Thyroid gland (tissue), 4 donors: ENCODE measurements at regions not wholly inside any gene's neighbourhood (a gene's known extent, or its start where the extent isn't known, plus 50 kb on each side); places are given as distances from the start of the nearest gene placed in this dataset.
"Not testable (repeated sequence)": the region's sequence is repeated elsewhere in the genome, so short reads cannot be mapped to it uniquely, and the experiment has no call there.

Source experiments
- DNase-seq, 2 donors: peaks; one replicate each; pipeline ENCODE4 v3.0.0-alpha.2; 2019
- H3K27ac ChIP-seq, 3 donors: fragments of 200-600 bp; sonication (generic); 1 replicate in 2 of 3; 2 replicates in 1 of 3; pipeline ENCODE4 v1.5.1; 2016 to 2019; ENCODE audit warnings: mild to moderate bottlenecking in 1 of 3, moderate library complexity in 1 of 3
- H3K27me3 ChIP-seq: fragments of 200-600 bp; sonication (generic); one replicate; pipeline ENCODE4 v1.5.1; 2019
- H3K36me3 ChIP-seq, 2 donors: fragments of 200-600 bp; sonication (generic); one replicate each; pipeline ENCODE4 v1.5.1; 2016 to 2019
- H3K4me1 ChIP-seq, 2 donors: fragments of 200-600 bp; sonication (generic); one replicate each; pipeline ENCODE4 v1.5.1; 2017 to 2019
- H3K4me3 ChIP-seq, 3 donors: fragments of 200-600 bp; sonication (generic); replicated peaks in 1 of 3; 1 replicate in 2 of 3; 2 replicates in 1 of 3; pipeline ENCODE4 v1.5.1; 2016; ENCODE audit warnings: mild to moderate bottlenecking in 1 of 3
- H3K9me3 ChIP-seq: fragments of 200-600 bp; sonication (generic); one replicate; pipeline ENCODE4 v1.5.1; 2017
- POLR2A ChIP-seq, 2 donors: fragments of 450-650 bp; IDR thresholded peaks; one replicate each; pipeline ENCODE4 v1.6.1; 2017; ENCODE audit warnings: antibody characterized with exemption in 2 of 2, mild to moderate bottlenecking in 2 of 2, moderate library complexity in 1 of 2
- WGBS, 2 donors: methylation state at CpG; one replicate each; pipeline ENCODE4 v1.1.5; 2017; 5-methylcytosine and 5-hydroxymethylcytosine counted together
- intact Hi-C: fragments of 100-400 bp; cut with DNase I; formaldehyde crosslinking; loops from one replicate; pipeline ENCODE4 v1.15.1; 2023
- TF ChIP-seq, protein P1 (sequence below), 6 experiments: fragments of 200-600 bp in 3 of 6; fragments of 450-650 bp in 3 of 6; sonication (generic) in 3 of 6; IDR thresholded peaks; one replicate each; pipeline ENCODE4 v1.5.1; 2016 to 2019; ENCODE audit warnings: antibody characterized with exemption in 6 of 6, mild to moderate bottlenecking in 2 of 6, inconsistent platforms in 1 of 6, moderate library complexity in 1 of 6

DNA sequence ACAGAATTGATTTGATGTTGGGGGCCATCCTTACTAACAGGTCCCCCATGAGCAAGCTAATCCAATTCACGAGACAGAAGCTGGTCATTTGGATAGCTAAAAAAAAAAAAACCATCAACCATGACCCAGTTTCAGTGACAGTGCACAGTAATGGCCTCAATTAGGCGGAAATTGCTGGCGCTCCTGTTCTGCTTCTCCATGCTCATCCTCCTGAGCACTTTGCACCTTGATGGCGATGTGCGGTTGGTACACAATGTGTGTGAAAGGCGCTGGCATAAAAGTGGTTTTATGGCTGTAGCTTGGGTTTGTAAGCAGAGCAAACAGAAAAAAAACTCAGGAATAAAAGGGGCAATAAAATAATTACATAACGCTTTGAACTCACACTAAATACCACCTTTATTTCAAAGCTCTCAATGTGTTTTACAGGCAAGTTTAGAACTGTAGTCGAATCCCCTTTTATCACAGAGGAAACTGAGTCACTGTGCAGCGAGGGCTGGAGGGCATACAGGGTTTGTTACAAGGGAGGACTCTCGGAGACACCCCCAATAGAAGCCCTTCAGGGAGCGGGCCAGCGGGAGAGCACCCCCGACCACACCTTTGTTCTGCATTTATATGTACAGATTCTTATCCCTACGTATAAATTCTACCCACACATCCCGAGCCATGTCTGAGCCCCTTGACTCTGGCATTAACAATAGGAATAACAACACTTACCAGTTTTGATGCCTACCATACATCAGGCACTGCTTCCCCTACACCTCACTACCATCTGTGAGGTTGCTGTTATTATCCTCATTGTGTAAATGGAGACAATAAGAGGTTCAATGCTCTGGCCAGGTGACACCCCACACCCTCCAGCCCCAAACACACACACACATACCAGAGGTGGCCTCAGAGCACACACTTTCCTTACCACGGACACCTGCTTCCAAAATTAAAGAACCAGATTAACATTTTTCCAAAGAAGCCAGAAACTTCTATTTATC is 213.5 kb upstream of the IRF2BP2 start:
- intact Hi-C loops = no loop called here
- Histone ChIP-seq H3K4me1 (peaks cover 0 to 11% of the 10 kb centered on the region in 2 donors), H3K27me3 (no peaks in the 10 kb centered on the region), H3K9me3 (no peaks in the 10 kb centered on the region), H3K27ac (no peak overlapping the region), H3K4me3 (no peak overlapping the region), H3K36me3 (no peaks in the 10 kb centered on the region)
- WGBS, 2 donors = 93 to 94% methylated on average over 16 of the region's 16 CpGs
- DNase-seq = no peak
- TF ChIP-seq, protein P1, sequence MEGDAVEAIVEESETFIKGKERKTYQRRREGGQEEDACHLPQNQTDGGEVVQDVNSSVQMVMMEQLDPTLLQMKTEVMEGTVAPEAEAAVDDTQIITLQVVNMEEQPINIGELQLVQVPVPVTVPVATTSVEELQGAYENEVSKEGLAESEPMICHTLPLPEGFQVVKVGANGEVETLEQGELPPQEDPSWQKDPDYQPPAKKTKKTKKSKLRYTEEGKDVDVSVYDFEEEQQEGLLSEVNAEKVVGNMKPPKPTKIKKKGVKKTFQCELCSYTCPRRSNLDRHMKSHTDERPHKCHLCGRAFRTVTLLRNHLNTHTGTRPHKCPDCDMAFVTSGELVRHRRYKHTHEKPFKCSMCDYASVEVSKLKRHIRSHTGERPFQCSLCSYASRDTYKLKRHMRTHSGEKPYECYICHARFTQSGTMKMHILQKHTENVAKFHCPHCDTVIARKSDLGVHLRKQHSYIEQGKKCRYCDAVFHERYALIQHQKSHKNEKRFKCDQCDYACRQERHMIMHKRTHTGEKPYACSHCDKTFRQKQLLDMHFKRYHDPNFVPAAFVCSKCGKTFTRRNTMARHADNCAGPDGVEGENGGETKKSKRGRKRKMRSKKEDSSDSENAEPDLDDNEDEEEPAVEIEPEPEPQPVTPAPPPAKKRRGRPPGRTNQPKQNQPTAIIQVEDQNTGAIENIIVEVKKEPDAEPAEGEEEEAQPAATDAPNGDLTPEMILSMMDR (IDR thresholded peaks at IDR 0.05) = no peak
- no peak for TF ChIP-seq POLR2A (IDR thresholded peaks at IDR 0.05)

DNA sequence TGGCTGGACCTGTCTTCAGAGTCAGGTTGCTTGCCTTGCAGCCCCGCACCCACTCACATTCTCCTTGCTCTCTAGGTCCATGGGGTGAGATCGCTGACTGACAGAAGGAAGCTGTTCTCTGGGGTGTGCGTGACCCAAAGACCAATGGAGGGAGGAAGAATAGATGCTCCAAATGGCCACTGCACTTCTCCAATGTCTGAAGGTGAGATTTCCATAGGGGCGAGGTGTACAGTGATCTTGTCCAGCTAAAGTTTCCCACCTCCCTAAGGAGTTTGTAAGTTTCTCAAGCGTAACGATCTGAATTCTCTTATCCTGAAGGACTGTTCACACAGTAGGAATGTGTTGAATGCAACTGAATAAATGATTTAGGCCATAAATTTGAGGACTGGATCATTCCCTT is 211.9 kb upstream of the IRF2BP2 start:
- intact Hi-C loops = no loop called here

GRCh38 chr1:234820597-234820996 is 210.6 kb upstream of the IRF2BP2 start:
- Histone ChIP-seq H3K27me3 (no peaks in the 10 kb centered on the region), H3K27ac (no peak overlapping the region)
- DNase-seq = no peak

More for the DNA sequence above, 211.9 kb upstream of the IRF2BP2 start:
- DNase-seq = no peak
- Histone ChIP-seq H3K27me3 (no peaks in the 10 kb centered on the region), H3K9me3 (no peaks in the 10 kb centered on the region), H3K4me1 (peaks cover 8 to 12% of the 10 kb centered on the region in 2 donors), H3K27ac (no peak overlapping the region), H3K36me3 (no peaks in the 10 kb centered on the region), H3K4me3 (no peak overlapping the region)
- 88 to 89% methylated on average over 6 of the region's 6 CpGs for WGBS, 2 donors
- TF ChIP-seq, protein P1 (IDR thresholded peaks at IDR 0.05) = no peak
- TF ChIP-seq POLR2A (IDR thresholded peaks at IDR 0.05) = no peak

DNA sequence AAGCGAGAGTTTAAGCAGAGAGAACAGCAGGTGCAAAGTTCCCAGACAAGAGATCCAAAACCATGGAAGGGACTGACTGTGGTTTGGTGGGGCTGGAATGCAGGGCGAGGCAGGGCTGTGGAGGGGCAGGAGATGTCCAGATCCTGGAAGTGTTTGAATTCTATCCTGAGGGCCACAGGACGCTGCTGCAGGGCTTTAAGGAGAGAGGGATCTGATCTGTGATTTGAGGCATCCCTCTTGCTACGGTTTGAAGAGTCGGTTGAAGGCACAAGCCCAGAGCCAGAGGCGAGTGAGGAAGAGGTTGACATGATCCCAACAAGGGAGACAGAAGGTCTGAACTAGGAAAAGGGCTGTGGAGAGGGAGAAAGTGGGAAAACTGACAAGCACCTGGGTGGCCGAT is 209.9 kb upstream of the IRF2BP2 start:
- H3K36me3 ChIP-seq, H3K27me3 ChIP-seq, H3K27ac ChIP-seq, DNase-seq, H3K9me3 ChIP-seq, H3K4me3 ChIP-seq, intact Hi-C loops: not testable (repeated sequence)
- 96% methylated on average over 3 to 7 of the region's 7 CpGs for WGBS, 2 donors
- peaks cover 8 to 15% of the 10 kb centered on the region in 2 donors for H3K4me1 ChIP-seq

More at GRCh38 chr1:234820597-234820996, 210.6 kb upstream of the IRF2BP2 start:
- Histone ChIP-seq H3K36me3 (no peaks in the 10 kb centered on the region), H3K9me3 (no peaks in the 10 kb centered on the region), H3K4me1 (peaks cover 8 to 15% of the 10 kb centered on the region in 2 donors), H3K4me3 (no peak overlapping the region)
- intact Hi-C loops = no loop called here
- TF ChIP-seq, protein P1 (IDR thresholded peaks at IDR 0.05) = no peak
- TF ChIP-seq POLR2A (IDR thresholded peaks at IDR 0.05) = no peak
- 96 to 100% methylated on average over 1 of the region's 1 CpG for WGBS, 2 donors

GRCh38 chr1:234818040-234818387 is 208.0 kb upstream of the IRF2BP2 start:
- H3K27ac ChIP-seq = peak overlapping the region in 2 of 3 donors; percentile 50 to 81
- intact Hi-C loops, H3K9me3 ChIP-seq, DNase-seq, H3K27me3 ChIP-seq, H3K36me3 ChIP-seq, H3K4me3 ChIP-seq: not testable (repeated sequence)
- 82% methylated on average over 5 of the region's 5 CpGs; no CpG with 5 or more reads in 1 of the 2 donors for WGBS, 2 donors
- H3K4me1 ChIP-seq = peaks cover 8 to 10% of the 10 kb centered on the region in 2 donors

DNA sequence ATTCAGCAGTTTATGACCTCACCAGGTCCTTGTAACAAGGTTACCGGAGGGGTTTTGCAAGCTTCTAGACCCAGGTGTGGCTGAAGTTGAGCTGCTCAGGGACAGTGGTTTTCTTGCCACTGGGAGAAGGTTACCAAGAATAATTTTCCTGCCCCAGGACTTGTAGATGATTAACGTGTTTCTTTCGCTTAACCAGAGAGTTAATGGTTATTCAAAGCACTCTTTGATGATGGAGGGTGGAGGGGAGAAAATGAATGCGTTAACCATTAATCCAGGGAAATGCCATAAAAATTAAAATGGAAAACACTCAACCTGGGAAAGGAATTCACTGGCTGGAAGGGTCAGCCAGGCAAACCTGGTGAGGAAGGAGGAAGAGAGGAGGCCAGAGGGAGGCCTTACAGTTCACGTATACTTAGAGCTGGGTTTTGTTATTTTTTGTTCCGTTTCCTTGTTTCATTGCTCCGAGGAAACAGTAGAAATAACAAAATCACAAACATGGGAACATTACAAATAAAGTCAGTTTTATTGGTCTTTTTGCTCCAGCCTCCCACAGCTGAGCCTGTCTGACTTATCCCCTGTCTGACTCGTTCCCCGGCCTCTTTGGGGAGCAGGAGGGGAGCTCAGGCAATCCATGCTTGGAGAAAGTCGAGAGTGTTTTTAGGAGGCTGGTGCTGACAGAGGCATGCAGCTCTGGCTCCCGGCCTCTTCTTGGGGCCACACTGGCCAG is 207.5 kb upstream of the IRF2BP2 start:
- H3K27me3 ChIP-seq, H3K4me3 ChIP-seq, intact Hi-C loops, H3K36me3 ChIP-seq, H3K9me3 ChIP-seq: not testable (repeated sequence)
- WGBS, 2 donors = 64 to 66% methylated on average over 9 to 10 of the region's 11 CpGs
- Histone ChIP-seq H3K27ac (peak overlapping the region; percentile 24 to 81 (median 50)), H3K4me1 (peaks cover 8 to 10% of the 10 kb centered on the region in 2 donors)
- DNase-seq = peak in 1 of 2 donors; percentile 9

DNA sequence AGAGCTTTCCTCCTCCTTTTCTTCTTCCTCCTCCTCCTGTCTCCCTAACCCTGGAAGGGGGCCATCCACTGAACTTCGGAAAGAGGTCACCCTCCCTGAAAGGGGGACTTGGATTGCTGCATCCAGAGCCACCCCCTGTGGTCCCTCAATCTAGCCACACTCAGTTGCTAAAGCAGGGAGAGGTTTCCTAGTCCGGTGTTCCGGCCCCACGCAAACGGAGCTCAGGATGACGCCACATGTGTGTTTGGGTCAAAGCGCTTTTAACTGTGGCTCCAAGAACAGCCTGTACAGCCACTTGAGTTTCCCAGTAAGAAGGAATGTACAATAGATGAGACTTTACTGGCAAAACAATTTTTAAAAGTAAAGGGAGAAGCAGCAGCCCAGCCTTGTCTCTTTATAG is 206.9 kb upstream of the IRF2BP2 start:
- 0 to 23% methylated on average over 1 to 6 of the region's 7 CpGs for WGBS, 2 donors
- peak; percentile 71 to 72 for DNase-seq
- H3K9me3 ChIP-seq, intact Hi-C loops, H3K4me3 ChIP-seq, H3K36me3 ChIP-seq, H3K27me3 ChIP-seq: not testable (repeated sequence)
- H3K4me1 ChIP-seq = peaks cover 8 to 10% of the 10 kb centered on the region in 2 donors
- peak overlapping the region; percentile 24 to 81 (median 50) for H3K27ac ChIP-seq

GRCh38 chr1:234816186-234816851 is 206.3 kb upstream of the IRF2BP2 start:
- H3K4me3 ChIP-seq, H3K27me3 ChIP-seq, H3K9me3 ChIP-seq, H3K36me3 ChIP-seq, intact Hi-C loops: not testable (repeated sequence)
- Histone ChIP-seq H3K4me1 (peaks cover 9 to 12% of the 10 kb centered on the region in 2 donors), H3K27ac (peak overlapping the region; percentile 24 to 81 (median 50))
- 75 to 78% methylated on average over 15 to 20 of the region's 26 CpGs for WGBS, 2 donors
- peak; percentile 42 to 43 for DNase-seq

GRCh38 chr1:234815295-234815815 is 205.4 kb upstream of the IRF2BP2 start:
- H3K27ac ChIP-seq, H3K36me3 ChIP-seq, H3K9me3 ChIP-seq, DNase-seq, H3K27me3 ChIP-seq, H3K4me3 ChIP-seq, intact Hi-C loops: not testable (repeated sequence)
- 75 to 84% methylated on average over 4 to 7 of the region's 7 CpGs for WGBS, 2 donors
- H3K4me1 ChIP-seq = peaks cover 11 to 14% of the 10 kb centered on the region in 2 donors
